Skeletal muscle cell (primary cell): ENCODE measurements at regions not wholly inside any gene's neighbourhood (a gene's known extent, or its start where the extent isn't known, plus 50 kb on each side); places are given as distances from the start of the nearest gene placed in this dataset.

ENCODE experiments used
- DNase-seq: peaks from one replicate; pipeline ENCODE4 v3.0.0-alpha.2; 2010; ENCODE audit warnings: low read depth
- H3K4me3 ChIP-seq: 2 replicates; pipeline ENCODE4 v1.5.1; 2011; ENCODE audit warnings: low read depth, mild to moderate bottlenecking, control low read depth, low read length, moderate library complexity

- H3K4me3 ChIP-seq: no peak overlapping the region
- DNase-seq: no peak
These were observed 444.2 kb upstream of the OPRM1 start for GRCh38 chr6:153594871-153595270.

DNA sequence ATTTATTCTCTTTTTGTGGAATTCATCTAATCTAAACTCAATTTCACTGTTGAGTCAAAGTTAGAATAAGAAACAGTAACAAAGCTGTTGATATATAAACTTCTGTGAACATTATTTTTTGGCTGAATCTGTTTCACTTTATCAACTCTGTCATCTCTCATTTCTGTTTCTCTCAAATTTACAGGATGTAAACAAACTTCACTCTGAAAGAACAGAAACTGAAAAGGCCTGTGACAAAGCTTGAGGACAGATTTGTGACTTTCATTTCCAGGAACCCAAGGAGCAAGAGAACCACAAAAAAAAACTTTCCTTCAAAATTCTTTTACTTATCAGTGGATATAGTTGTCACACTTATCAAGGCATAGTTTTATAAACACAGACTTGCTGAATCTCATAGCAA is 447.9 kb upstream of the OPRM1 start:
- DNase-seq: no peak
- no peak overlapping the region for H3K4me3 ChIP-seq

DNA sequence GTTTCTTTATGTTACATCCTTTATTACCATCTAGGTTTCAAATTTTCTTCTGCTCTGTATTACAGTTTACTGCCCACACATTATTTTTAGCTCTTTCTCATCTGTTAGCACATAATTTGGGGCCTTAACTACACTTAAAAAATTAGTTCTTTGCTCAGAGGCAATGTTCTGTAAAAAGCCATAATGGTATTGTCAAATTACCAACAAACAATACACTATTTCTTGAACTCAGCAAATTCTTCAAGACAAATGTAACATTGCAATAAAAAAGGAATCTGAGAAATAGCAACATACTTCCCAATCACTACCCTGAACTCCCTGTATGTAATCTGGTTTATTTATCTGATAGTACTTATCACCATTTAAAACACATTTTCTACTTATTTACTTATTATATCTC is 448.6 kb upstream of the OPRM1 start:
- DNase-seq: no peak
- no peak overlapping the region for H3K4me3 ChIP-seq

GRCh38 chr6:153588330-153588729 is 450.7 kb upstream of the OPRM1 start:
- no peak for DNase-seq
- H3K4me3 ChIP-seq: no peak overlapping the region

GRCh38 chr6:153583685-153584084 is 452.6 kb upstream of the RGS17 start:
- no peak overlapping the region for H3K4me3 ChIP-seq
- DNase-seq: no peak

- H3K4me3 ChIP-seq: no peak overlapping the region
- no peak for DNase-seq
These were observed 449.7 kb upstream of the RGS17 start for GRCh38 chr6:153580776-153581175.

DNA sequence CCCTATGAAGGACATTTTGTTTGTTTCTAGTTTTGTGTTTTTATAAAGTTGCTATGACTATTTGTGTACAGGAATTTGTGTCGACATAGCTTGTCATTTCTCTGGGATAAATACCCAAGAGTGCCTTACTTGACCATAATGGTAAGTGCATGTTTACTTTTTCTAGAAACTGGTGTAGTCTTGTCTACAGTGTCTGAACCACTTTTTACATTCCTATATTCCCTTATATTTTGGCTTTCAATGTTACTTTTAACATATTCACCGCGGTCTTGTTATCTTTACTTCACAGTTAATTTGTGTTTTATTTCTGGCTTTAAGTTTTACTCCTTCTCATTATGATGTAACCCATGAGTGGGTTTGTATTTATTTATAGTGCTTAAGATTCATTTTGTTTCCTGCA is 444.4 kb upstream of the RGS17 start:
- no peak for DNase-seq
- no peak overlapping the region for H3K4me3 ChIP-seq

GRCh38 chr6:153574231-153574630 is 443.1 kb upstream of the RGS17 start:
- DNase-seq: no peak
- H3K4me3 ChIP-seq: no peak overlapping the region

DNA sequence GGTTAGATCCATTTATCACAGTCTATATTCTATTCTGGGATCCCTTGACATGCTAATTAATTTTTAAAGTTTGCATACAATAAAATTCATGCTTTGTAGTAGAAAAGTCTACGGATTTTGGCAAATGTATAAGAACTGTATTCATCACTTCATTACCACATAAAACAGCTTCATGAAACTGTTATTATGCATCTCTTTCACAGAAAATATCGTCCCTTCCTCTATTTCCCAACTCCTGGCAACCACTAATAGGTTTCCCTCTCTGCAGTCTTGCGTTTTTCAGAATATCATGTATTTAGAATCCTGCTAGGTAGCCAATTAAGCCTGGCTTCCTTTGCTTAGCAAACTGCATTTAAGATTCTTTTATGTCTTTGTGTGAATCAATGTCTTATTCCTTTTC is 441.3 kb upstream of the RGS17 start:
- H3K4me3 ChIP-seq: no peak overlapping the region
- no peak for DNase-seq

DNA sequence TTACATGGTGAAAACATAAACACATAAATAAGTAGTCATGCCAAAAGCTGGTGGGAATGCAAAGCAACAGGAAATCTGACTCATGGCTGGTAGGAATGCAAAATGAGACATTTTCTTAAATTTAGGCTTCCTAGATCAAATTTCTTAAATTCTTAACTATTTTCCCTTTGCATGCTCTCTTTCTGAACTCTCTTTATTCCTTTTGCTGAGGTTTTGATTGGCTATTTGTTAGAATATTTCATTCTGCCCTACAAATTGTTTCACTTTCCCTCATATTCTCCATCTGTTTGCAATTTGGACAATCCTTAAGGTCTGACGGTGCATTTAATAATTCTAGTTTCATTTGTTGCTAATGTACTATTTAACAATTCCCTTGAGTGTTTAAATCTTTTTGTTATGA is 437.5 kb upstream of the RGS17 start:
- DNase-seq: peak; percentile 5
- no peak overlapping the region for H3K4me3 ChIP-seq

- DNase-seq: no peak
These were observed 433.7 kb upstream of the RGS17 start for GRCh38 chr6:153564803-153565202.

GRCh38 chr6:153563001-153563400 is 431.9 kb upstream of the RGS17 start:
- H3K4me3 ChIP-seq: no peak overlapping the region
- DNase-seq: no peak

More at GRCh38 chr6:153564803-153565202, 433.7 kb upstream of the RGS17 start:
- H3K4me3 ChIP-seq: no peak overlapping the region

DNA sequence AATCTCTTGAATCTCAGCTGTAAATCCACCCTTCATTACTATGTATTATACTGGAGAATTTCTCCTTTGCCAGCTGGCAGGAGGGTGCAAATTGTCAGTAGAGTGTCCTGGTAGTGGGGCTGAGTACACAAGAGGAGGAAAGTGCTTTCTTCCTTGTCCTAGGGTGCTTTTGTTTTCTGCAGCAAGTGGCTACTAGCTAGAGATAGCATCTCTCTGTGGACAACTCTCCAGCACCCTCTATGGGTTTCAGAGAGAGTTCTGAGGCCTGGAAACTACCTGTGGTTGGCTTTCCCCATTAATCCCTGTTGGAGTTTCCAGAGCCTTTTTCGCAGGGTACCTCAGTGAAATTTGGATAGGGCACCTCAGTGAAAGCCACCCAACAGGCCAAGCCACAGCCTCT is 422.5 kb upstream of the RGS17 start:
- H3K4me3 ChIP-seq: no peak overlapping the region
- no peak for DNase-seq

DNA sequence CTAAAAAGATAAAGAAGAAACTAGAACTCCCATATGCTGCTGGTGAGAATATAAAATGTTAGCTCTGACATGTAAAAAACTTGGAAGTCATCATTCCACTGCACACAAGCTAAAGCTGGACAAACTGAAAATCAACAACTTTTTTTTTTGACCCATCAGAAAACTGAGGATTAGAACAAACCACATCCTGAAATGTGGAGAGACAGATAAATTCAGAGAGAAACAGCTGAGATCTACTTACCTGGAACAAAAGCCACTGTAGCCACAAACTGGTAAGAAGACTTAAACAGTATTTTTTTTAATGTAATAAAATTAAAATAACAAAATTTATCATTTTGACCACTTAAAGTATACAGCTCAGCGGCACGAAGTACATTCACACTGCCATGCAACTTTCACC is 408.5 kb upstream of the RGS17 start:
- no peak for DNase-seq
- H3K4me3 ChIP-seq: no peak overlapping the region

- no peak overlapping the region for H3K4me3 ChIP-seq
- DNase-seq: no peak
These were observed 407.4 kb upstream of the RGS17 start for GRCh38 chr6:153538491-153538890.

- DNase-seq: no peak
- no peak overlapping the region for H3K4me3 ChIP-seq
These were observed 406.3 kb upstream of the RGS17 start for GRCh38 chr6:153537422-153537821.

DNA sequence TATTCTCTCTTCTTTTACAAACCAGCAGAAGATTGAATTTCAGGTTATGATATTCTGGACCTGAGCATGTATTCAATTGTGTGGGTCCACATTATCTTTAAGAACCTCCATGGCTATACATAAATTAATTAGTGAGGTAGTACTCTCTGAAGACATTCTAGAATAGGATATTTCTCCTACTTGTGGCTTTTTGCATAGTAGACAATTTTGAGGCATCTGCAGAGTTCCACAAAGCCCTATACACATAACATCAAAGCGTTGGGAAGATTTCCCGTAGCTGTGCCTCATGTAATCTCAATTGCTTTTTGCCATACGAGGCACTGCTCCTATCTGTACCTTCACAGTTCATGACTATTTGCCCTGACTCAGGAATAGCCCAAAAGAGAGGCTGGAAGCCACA is 395.4 kb upstream of the RGS17 start:
- H3K4me3 ChIP-seq: no peak overlapping the region
- no peak for DNase-seq

DNA sequence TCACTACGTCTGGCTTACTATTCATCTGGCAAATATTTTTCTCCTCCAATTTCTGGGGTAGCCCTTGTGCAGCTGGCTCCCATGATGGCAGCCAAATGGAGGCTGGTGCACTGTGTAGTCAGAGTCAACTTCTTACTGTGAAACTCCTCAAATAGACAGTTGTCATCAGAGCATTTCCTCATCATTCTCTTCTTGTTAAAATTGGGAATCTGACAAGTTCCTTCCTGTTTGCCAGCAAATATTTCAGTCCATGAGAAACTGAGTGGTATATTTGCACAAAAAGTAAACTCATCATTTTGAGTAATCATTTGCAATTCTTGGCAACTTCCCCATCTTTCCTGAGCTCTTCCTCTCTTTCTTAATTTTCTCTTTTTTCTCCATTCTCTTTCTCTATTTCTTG is 394.9 kb upstream of the RGS17 start:
- H3K4me3 ChIP-seq: no peak overlapping the region
- DNase-seq: no peak

- H3K4me3 ChIP-seq: no peak overlapping the region
- DNase-seq: no peak
These were observed 392.3 kb upstream of the RGS17 start for GRCh38 chr6:153523390-153523789.

- no peak for DNase-seq
These were observed 380.9 kb upstream of the RGS17 start for GRCh38 chr6:153511896-153512496.

DNA sequence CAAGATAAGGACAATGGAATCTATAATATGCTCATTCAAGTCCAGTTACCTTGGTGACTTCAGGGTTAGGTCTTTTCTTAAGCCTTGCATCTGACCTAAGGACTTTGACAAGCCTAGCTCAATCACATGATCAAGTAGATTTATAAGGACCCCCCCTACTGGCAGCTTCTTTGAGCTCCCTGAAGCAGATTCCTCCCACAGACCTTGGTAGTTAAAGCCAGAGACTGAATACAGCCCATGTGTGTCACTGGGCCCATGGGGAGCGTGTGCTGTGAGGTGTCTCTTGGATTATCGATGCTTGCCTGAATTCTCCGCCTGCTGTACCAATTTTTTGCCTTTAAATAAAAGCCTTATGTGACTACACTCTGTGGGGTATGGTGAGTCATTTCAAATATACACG is 372.7 kb upstream of the RGS17 start:
- no peak overlapping the region for H3K4me3 ChIP-seq
- DNase-seq: no peak

More at GRCh38 chr6:153511896-153512496, 380.9 kb upstream of the RGS17 start:
- no peak overlapping the region for H3K4me3 ChIP-seq

GRCh38 chr6:153493501-153493900 is 362.4 kb upstream of the RGS17 start:
- DNase-seq: no peak
- H3K4me3 ChIP-seq: no peak overlapping the region
